GM12878 (cell line): ENCODE measurements at regions not wholly inside any gene's neighbourhood (a gene's known extent, or its start where the extent isn't known, plus 50 kb on each side); places are given as distances from the start of the nearest gene placed in this dataset.

Source experiments
- ATAC-seq: fragments of 200-7000 bp; cut with Tn5 transposase; 3 replicates; pipeline ENCODE4 v1.9.1; 2020; ENCODE audit warnings: mild to moderate bottlenecking, moderate library complexity
- BruUV-seq: library from RNA; stranded (reverse); fragments of 400-500 nt; replicated peaks from 2 replicates; lab custom pipeline; 2021; lab: Mats Ljungman, UMichigan
- CTCF ChIA-PET: fragments of 300-600 bp; sonication (Branson Sonifier 250); formaldehyde crosslinking; extraction: SDS; loops from one replicate; lab custom pipeline; 2021; ENCODE audit warnings: inconsistent platforms; lab: Yijun Ruan, JAX
- POLR2A ChIA-PET: fragments of 350-600 bp; formaldehyde crosslinking; extraction: SDS; loops from one replicate; lab custom pipeline; 2021; ENCODE audit warnings: inconsistent platforms; lab: Charles Lee
- RAD21 ChIA-PET: fragments of 300-600 bp; sonication (Branson Sonifier 250); formaldehyde crosslinking; loops from one replicate; lab custom pipeline; 2023; ENCODE audit warnings: antibody characterized with exemption; ENCODE audit not compliant: unreplicated experiment; lab: Charles Lee
- SMC1A ChIA-PET: fragments of 300-600 bp; sonication (Branson Sonifier 250); formaldehyde crosslinking; loops from one replicate; lab custom pipeline; 2023; ENCODE audit not compliant: unreplicated experiment, uncharacterized antibody; lab: Charles Lee
- DNase-seq: peaks from one replicate; pipeline ENCODE4 v3.0.0-alpha.2; 2011; ENCODE audit warnings: low read depth, low spot score
- FAIRE-seq: peaks from 3 replicates; lab custom pipeline; 2011; peaks lifted over from hg19 to GRCh38; lab: Jason Lieb, UNC
- H2AFZ ChIP-seq: 2 replicates; pipeline ENCODE4 v1.6.0; 2011; ENCODE audit warnings: low read depth, low read length, control low read depth; ENCODE audit not compliant: control insufficient read depth
- H3K27ac ChIP-seq: 2 replicates; pipeline ENCODE4 v1.5.1; 2011; ENCODE audit warnings: control low read depth; ENCODE audit not compliant: control insufficient read depth, insufficient read depth
- H3K27me3 ChIP-seq, 2 experiments: replicated peaks in 1 of 2; 2 replicates each; pipeline versions ENCODE4 v1.6.0 to v1.6.1; 2011; ENCODE audit warnings: low read length in 1 of 2; ENCODE audit not compliant: control insufficient read depth in 2 of 2, insufficient read depth in 2 of 2
- H3K36me3 ChIP-seq, 2 experiments: 2 replicates each; pipeline ENCODE4 v1.5.1; 2011; ENCODE audit warnings: low read length in 1 of 2; ENCODE audit not compliant: control insufficient read depth in 2 of 2, insufficient read depth in 2 of 2
- H3K4me1 ChIP-seq: 2 replicates; pipeline ENCODE4 v1.6.1; 2011; ENCODE audit warnings: mild to moderate bottlenecking, low read length, moderate library complexity, mixed read lengths; ENCODE audit not compliant: control insufficient read depth, insufficient read depth
- H3K4me2 ChIP-seq: 2 replicates; pipeline ENCODE4 v1.6.0; 2011; ENCODE audit warnings: control low read depth; ENCODE audit not compliant: control insufficient read depth, insufficient read depth
- H3K4me3 ChIP-seq: fragments of 200-600 bp; sonication (generic); 2 replicates; pipeline ENCODE4 v1.5.1; 2016
- H3K79me2 ChIP-seq: 2 replicates; pipeline ENCODE4 v1.6.0; 2011; ENCODE audit warnings: low read length; ENCODE audit not compliant: control insufficient read depth, insufficient read depth
- H3K9ac ChIP-seq: 2 replicates; pipeline ENCODE4 v1.8.0; 2011; ENCODE audit warnings: low read length, control low read depth, mixed read lengths; ENCODE audit not compliant: control insufficient read depth, insufficient read depth
- H3K9me3 ChIP-seq: replicated peaks from 3 replicates; pipeline ENCODE4 v1.5.1; 2011; ENCODE audit warnings: mild to moderate bottlenecking, low read length; ENCODE audit not compliant: control insufficient read depth, insufficient read depth
- H4K20me1 ChIP-seq: 2 replicates; pipeline ENCODE4 v1.6.0; 2011; ENCODE audit not compliant: control insufficient read depth, insufficient read depth
- FOXK2 ChIP-seq: fragments of 450-650 bp; IDR thresholded peaks from 2 replicates; pipeline ENCODE4 v1.6.1; 2017; ENCODE audit warnings: mild to moderate bottlenecking, moderate library complexity
- GATAD2B ChIP-seq: fragments of 450-650 bp; conservative IDR thresholded peaks from 2 replicates; pipeline ENCODE4 v1.6.1; 2017; ENCODE audit warnings: low read depth, mild to moderate bottlenecking, moderate library complexity
- HDGF ChIP-seq: fragments of 450-650 bp; IDR thresholded peaks from 2 replicates; pipeline ENCODE4 v1.6.1; 2016; ENCODE audit warnings: antibody characterized with exemption
- MYB ChIP-seq: fragments of 150-350 bp; IDR thresholded peaks from 2 replicates; pipeline ENCODE4 v1.6.1; 2014; ENCODE audit warnings: mild to moderate bottlenecking, low read depth, low read length, borderline replicate concordance
- MYC ChIP-seq: IDR thresholded peaks from 2 replicates; pipeline ENCODE4 v1.6.1; 2011; ENCODE audit warnings: mild to moderate bottlenecking, low read length, moderate library complexity, inconsistent platforms; ENCODE audit not compliant: insufficient read depth, insufficient replicate concordance, insufficient read length, severe bottlenecking
- RFX5 ChIP-seq: IDR thresholded peaks from 2 replicates; pipeline ENCODE4 v1.6.1; 2011; ENCODE audit warnings: low read depth, low read length, improper control_type of control experiment
- TARDBP ChIP-seq: IDR thresholded peaks from 2 replicates; pipeline ENCODE4 v1.6.1; 2016; ENCODE audit warnings: borderline replicate concordance
- WGBS: methylation state at CpG from one replicate; pipeline ENCODE4 v1.1.6; 2016; ENCODE audit warnings: low lambda C conversion rate; ENCODE audit not compliant: insufficient replicate concordance, insufficient coverage; ENCODE audit errors: missing lambda C conversion rate; 5-methylcytosine and 5-hydroxymethylcytosine counted together
- in situ Hi-C: fragments of 300-500 bp; cut with MboI; formaldehyde crosslinking; loops from 9 replicates; pipeline ENCODE4 v1.14.3; 2018; ENCODE audit warnings: mixed read lengths
- intact Hi-C: fragments of 100-400 bp; cut with micrococcal nuclease; formaldehyde crosslinking; loops from one replicate; pipeline ENCODE4 v1.14.2; 2022; ENCODE audit not compliant: unreplicated experiment
- TF ChIP-seq, protein P1 (sequence below): fragments of 450-650 bp; formaldehyde crosslinking; IDR thresholded peaks from 2 replicates; pipeline ENCODE4 v1.5.0; 2022; ENCODE audit warnings: mild to moderate bottlenecking, missing genetic modification characterization
- TF ChIP-seq, protein P2 (sequence below): IDR thresholded peaks from 2 replicates; pipeline ENCODE4 v1.6.1; 2011; ENCODE audit warnings: borderline replicate concordance, low read depth, mild to moderate bottlenecking, moderate library complexity, mixed read lengths, low read length; ENCODE audit not compliant: insufficient read depth; ENCODE audit errors: extremely low read length

- TF ChIP-seq, protein P1, sequence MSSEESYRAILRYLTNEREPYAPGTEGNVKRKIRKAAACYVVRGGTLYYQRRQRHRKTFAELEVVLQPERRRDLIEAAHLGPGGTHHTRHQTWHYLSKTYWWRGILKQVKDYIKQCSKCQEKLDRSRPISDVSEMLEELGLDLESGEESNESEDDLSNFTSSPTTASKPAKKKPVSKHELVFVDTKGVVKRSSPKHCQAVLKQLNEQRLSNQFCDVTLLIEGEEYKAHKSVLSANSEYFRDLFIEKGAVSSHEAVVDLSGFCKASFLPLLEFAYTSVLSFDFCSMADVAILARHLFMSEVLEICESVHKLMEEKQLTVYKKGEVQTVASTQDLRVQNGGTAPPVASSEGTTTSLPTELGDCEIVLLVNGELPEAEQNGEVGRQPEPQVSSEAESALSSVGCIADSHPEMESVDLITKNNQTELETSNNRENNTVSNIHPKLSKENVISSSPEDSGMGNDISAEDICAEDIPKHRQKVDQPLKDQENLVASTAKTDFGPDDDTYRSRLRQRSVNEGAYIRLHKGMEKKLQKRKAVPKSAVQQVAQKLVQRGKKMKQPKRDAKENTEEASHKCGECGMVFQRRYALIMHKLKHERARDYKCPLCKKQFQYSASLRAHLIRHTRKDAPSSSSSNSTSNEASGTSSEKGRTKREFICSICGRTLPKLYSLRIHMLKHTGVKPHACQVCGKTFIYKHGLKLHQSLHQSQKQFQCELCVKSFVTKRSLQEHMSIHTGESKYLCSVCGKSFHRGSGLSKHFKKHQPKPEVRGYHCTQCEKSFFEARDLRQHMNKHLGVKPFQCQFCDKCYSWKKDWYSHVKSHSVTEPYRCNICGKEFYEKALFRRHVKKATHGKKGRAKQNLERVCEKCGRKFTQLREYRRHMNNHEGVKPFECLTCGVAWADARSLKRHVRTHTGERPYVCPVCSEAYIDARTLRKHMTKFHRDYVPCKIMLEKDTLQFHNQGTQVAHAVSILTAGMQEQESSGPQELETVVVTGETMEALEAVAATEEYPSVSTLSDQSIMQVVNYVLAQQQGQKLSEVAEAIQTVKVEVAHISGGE = no peak
- TF ChIP-seq MYC (no peak), GATAD2B (no peak), TARDBP (no peak), HDGF (no peak)
- TF ChIP-seq, protein P2, sequence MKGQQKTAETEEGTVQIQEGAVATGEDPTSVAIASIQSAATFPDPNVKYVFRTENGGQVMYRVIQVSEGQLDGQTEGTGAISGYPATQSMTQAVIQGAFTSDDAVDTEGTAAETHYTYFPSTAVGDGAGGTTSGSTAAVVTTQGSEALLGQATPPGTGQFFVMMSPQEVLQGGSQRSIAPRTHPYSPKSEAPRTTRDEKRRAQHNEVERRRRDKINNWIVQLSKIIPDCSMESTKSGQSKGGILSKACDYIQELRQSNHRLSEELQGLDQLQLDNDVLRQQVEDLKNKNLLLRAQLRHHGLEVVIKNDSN = no peak
Observed at GRCh38 chr13:76717092-76717491, 169.1 kb downstream of the KCTD12 start (continued).

GRCh38 chr13:76715621-76716020 is 170.6 kb downstream of the KCTD12 start:
- H3K9me3 ChIP-seq = no peaks in the 10 kb centered on the region
- CTCF ChIA-PET = no interaction called here
- intact Hi-C loops = no loop called here
- RAD21 ChIA-PET = no interaction called here
- H3K27me3 ChIP-seq = no peaks in the 10 kb centered on the region
- H3K36me3 ChIP-seq = no peaks in the 10 kb centered on the region
- no peak overlapping the region for H3K4me2 ChIP-seq
- POLR2A ChIA-PET = no interaction called here
- ATAC-seq (no peak), DNase-seq (no peak), FAIRE-seq (no peak)
- no peak overlapping the region for H3K9ac ChIP-seq
- BruUV-seq = no TSS peak
- H2AFZ ChIP-seq = no peak overlapping the region
- SMC1A ChIA-PET = no interaction called here
- WGBS = 66% methylated on average over 5 of the region's 5 CpGs
- H3K79me2 ChIP-seq = no peaks in the 10 kb centered on the region
- TF ChIP-seq FOXK2 (no peak), RFX5 (no peak), MYB (no peak)
- in situ Hi-C loops = no loop called here
- H3K4me1 ChIP-seq = no peaks in the 10 kb centered on the region
- H3K4me3 ChIP-seq = no peak overlapping the region
- H4K20me1 ChIP-seq = no peaks in the 10 kb centered on the region
- H3K27ac ChIP-seq = no peak overlapping the region
